ENCODE measurements at regions not wholly inside any gene's neighbourhood (a gene's known extent, or its start where the extent isn't known, plus 50 kb on each side); places are given as distances from the start of the nearest gene placed in this dataset.

- H3K27me3 ChIP-seq (replicated peaks in 1 of 7): no peaks in the 10 kb centered on the region
- TF ChIP-seq POLR2AphosphoS5 (IDR thresholded peaks at IDR 0.05) (no peak), POLR2A (IDR thresholded peaks at IDR 0.05) (no peak), CTCF (IDR thresholded peaks at IDR 0.05 in 8 of 11, conservative IDR thresholded peaks at IDR 0.05 in 3 of 11) (no peak)
- H3K27ac ChIP-seq: no peak overlapping the region
- no peak for DNase-seq
- intact Hi-C loops (cut with DNase I; ENCODE audit: low total_unique reads): no loop called here
- WGBS, 5 donors: 86 to 94% (median 91%) methylated on average over 1 of the region's 1 CpG
- H3K36me3 ChIP-seq: no peaks in the 10 kb centered on the region
- no peaks in the 10 kb centered on the region for H3K4me1 ChIP-seq
- no peaks in the 10 kb centered on the region for H3K9me3 ChIP-seq
- H3K4me3 ChIP-seq: no peak overlapping the region
These were observed 900.6 kb downstream of the NTRK3 start for GRCh38 chr15:87355946-87356345.

- H3K4me1 ChIP-seq: no peaks in the 10 kb centered on the region
- DNase-seq: no peak
- H3K4me3 ChIP-seq: no peak overlapping the region
- H3K9me3 ChIP-seq: no peaks in the 10 kb centered on the region
- TF ChIP-seq CTCF (IDR thresholded peaks at IDR 0.05 in 8 of 11, conservative IDR thresholded peaks at IDR 0.05 in 3 of 11) (no peak), POLR2AphosphoS5 (IDR thresholded peaks at IDR 0.05) (no peak), POLR2A (IDR thresholded peaks at IDR 0.05) (no peak)
- no peaks in the 10 kb centered on the region for H3K36me3 ChIP-seq
- H3K27ac ChIP-seq: no peak overlapping the region
- no peaks in the 10 kb centered on the region for H3K27me3 ChIP-seq (replicated peaks in 1 of 7)
- intact Hi-C loops (cut with DNase I; ENCODE audit: low total_unique reads): no loop called here
- 52 to 76% (median 67%) methylated on average over 3 of the region's 3 CpGs for WGBS, 5 donors
These were observed 901.7 kb downstream of the NTRK3 start for GRCh38 chr15:87354661-87355410.

DNA sequence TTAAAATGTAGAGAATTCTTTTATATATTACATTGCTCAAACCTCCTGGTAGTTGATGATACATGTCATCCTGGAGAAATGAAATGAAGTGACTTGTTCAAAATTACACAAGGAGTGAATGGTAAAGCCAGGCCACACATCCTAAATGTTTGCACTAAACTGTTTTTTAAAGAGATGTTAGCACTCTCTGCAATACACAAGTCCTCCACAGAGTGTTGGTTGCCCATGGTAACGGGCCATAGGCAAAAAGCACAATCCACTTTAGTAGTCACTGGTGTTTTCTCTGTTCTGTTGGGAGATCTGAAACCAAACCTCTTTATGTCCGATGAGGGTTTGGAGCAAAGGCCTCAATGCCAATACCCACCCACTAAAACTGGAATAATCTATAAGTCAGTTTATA, 907.4 kb downstream of the NTRK3 start:
- Histone ChIP-seq H3K9me3 (peaks cover 0 to 9% (median 0%) of the 10 kb centered on the region in 8 donors), H3K27ac (no peak overlapping the region), H3K4me1 (no peaks in the 10 kb centered on the region), H3K4me3 (no peak overlapping the region), H3K27me3 (replicated peaks in 1 of 7) (no peaks in the 10 kb centered on the region), H3K36me3 (no peaks in the 10 kb centered on the region)
- no peak for DNase-seq
- TF ChIP-seq CTCF (IDR thresholded peaks at IDR 0.05 in 8 of 11, conservative IDR thresholded peaks at IDR 0.05 in 3 of 11): no peak
- no peak for TF ChIP-seq POLR2AphosphoS5 (IDR thresholded peaks at IDR 0.05)
- no peak for TF ChIP-seq POLR2A (IDR thresholded peaks at IDR 0.05)
- intact Hi-C loops (cut with DNase I; ENCODE audit: low total_unique reads): no loop called here
- 51 to 72% (median 63%) methylated on average over 2 of the region's 2 CpGs for WGBS, 5 donors

DNA sequence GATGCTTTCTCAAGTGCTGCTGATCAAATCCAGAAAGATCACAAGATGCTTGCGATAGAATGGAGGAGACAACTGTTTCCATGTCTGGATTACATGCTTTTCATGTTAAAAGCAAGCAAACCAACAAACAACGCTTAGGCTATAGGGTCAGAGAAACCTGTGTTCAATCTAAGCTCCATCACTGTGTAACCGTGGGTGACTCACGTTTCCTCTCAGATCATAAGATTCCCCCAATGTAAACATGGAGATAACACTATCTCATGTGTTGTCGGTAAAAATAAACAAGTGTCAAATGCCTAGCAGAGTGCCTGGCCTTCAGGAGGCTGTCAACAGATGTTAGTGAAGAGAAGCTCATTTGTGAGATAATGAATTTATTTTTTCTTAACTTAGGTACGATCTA, 907.8 kb downstream of the NTRK3 start:
- intact Hi-C loops (cut with DNase I; ENCODE audit: low total_unique reads): no loop called here
- no peak overlapping the region for H3K4me3 ChIP-seq
- no peak for DNase-seq
- H3K27ac ChIP-seq: no peak overlapping the region
- no peaks in the 10 kb centered on the region for H3K36me3 ChIP-seq
- TF ChIP-seq POLR2A (IDR thresholded peaks at IDR 0.05): no peak
- no peak for TF ChIP-seq CTCF (IDR thresholded peaks at IDR 0.05 in 8 of 11, conservative IDR thresholded peaks at IDR 0.05 in 3 of 11)
- no peak for TF ChIP-seq POLR2AphosphoS5 (IDR thresholded peaks at IDR 0.05)
- H3K27me3 ChIP-seq (replicated peaks in 1 of 7): no peaks in the 10 kb centered on the region
- peaks cover 0 to 9% (median 0%) of the 10 kb centered on the region in 8 donors for H3K9me3 ChIP-seq
- WGBS, 5 donors: 22 to 32% (median 23%) methylated on average over 6 of the region's 6 CpGs
- H3K4me1 ChIP-seq: no peaks in the 10 kb centered on the region
